Epithelial cell of esophagus (primary cell): ENCODE measurements at regions not wholly inside any gene's neighbourhood (a gene's known extent, or its start where the extent isn't known, plus 50 kb on each side); places are given as distances from the start of the nearest gene placed in this dataset.

Source experiments
- DNase-seq: peaks from one replicate; pipeline ENCODE4 v3.0.0; 2010; ENCODE audit warnings: low read depth
- H3K4me3 ChIP-seq: 2 replicates; pipeline ENCODE4 v1.5.1; 2011; ENCODE audit warnings: mild to moderate bottlenecking, low read length, control low read depth
- TF ChIP-seq, protein P1 (sequence below): IDR thresholded peaks from 2 replicates; pipeline ENCODE4 v1.5.1; 2011; ENCODE audit warnings: low read depth, mild to moderate bottlenecking, low read length, control low read depth, inconsistent platforms; ENCODE audit not compliant: insufficient read depth; ENCODE audit errors: missing control alignments

- TF ChIP-seq, protein P1, sequence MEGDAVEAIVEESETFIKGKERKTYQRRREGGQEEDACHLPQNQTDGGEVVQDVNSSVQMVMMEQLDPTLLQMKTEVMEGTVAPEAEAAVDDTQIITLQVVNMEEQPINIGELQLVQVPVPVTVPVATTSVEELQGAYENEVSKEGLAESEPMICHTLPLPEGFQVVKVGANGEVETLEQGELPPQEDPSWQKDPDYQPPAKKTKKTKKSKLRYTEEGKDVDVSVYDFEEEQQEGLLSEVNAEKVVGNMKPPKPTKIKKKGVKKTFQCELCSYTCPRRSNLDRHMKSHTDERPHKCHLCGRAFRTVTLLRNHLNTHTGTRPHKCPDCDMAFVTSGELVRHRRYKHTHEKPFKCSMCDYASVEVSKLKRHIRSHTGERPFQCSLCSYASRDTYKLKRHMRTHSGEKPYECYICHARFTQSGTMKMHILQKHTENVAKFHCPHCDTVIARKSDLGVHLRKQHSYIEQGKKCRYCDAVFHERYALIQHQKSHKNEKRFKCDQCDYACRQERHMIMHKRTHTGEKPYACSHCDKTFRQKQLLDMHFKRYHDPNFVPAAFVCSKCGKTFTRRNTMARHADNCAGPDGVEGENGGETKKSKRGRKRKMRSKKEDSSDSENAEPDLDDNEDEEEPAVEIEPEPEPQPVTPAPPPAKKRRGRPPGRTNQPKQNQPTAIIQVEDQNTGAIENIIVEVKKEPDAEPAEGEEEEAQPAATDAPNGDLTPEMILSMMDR, result no peak
- H3K4me3 ChIP-seq, result no peak overlapping the region
- DNase-seq, result no peak
Measured at GRCh38 chr7:121480566-121481335, 84.6 kb upstream of the FAM3C start.

DNA sequence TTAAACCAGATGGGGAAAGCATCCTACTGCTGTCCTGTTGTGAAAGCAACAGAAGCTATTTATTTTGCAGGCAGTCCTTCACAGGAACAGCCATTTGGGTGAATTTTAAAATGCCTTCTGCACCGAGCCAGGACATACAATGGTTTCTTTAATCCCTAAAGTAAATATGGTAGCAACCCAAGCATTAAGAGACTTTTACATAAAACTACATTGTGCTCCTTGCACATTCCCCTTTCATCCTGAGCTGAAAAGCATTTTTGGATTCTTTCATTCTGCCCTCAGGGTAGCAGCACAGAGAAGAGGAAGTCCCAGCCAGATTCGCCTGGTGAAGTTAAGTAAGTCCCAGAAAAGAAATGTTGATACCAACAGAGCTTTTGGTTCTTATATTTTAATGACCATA, 84.0 kb upstream of the FAM3C start:
- H3K4me3 ChIP-seq, result no peak overlapping the region
- DNase-seq, result no peak
- TF ChIP-seq, protein P1, result no peak

DNA sequence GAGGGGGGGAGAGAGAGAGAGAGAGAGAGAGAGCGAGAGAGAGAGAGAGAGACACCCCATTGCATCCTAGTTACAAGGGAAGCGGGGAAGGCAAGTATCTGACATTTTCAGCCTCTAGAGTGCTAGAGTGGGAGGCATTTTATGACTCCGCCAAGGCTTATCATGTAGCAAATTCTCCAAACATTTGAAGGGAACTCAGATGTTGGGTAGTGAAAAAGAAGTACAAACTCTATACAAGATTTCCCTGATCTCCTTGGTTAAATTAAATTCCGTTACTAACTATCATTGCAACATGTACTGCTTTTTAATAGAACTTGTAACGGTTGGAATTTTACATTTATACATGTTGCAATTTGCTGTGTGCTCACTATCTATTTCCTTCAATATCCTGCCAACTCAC, 83.4 kb upstream of the FAM3C start:
- H3K4me3 ChIP-seq, result no peak overlapping the region
- DNase-seq, result no peak
- TF ChIP-seq, protein P1, result no peak

DNA sequence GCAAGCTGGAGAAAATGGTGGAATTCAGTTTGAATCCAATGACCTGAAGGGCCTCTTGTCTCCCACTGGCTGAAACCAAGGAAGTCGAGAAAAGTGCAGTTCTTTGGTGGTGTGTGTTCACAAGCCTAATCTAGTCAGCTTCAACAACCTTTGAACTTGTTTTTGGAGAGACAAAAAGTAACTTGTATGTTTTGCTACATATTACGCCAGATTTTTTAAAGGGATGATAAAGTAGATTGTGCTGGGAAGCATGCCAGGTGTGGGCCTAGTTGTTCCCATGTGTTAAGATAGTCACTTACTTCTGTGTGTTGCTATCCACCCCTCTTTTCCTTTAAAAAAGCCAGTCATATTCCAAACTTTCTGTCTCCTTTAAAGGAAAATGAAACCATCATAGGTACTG, 79.7 kb upstream of the FAM3C start:
- no peak overlapping the region for H3K4me3 ChIP-seq
- DNase-seq, result no peak
- TF ChIP-seq, protein P1, result no peak

GRCh38 chr7:121474301-121474673, 78.2 kb upstream of the FAM3C start:
- TF ChIP-seq, protein P1, result no peak
- H3K4me3 ChIP-seq, result no peak overlapping the region
- DNase-seq, result no peak

DNA sequence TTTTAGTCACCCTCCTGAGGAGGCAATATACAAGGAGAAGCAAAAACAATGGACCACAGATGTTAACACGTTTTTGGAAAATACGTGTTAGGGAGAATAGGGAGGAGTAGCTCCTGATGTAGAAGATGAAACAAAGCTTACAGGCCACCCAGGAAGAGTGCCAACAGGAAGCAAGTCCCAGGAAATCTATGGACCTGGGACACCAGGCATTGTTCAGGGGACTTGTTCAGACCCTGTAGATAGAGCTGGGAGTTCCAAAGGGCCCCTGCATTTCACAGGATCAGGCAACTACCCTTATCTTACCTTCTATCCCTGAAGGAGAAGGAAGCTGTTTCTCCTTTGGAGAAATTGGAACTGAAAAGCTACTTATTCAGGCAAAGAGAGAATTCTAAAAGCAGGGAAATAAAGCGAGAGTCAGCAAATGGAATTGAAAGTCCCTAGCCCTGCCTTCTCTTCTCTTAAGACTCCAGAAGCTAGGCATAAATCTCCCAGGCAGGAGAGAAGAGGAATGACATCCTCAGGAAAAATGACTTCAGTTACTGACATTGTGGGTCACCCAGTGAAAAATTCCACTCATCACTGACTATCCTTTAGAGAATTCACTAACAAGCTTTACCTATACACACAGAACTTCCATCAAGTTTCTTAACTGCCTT, 77.7 kb upstream of the FAM3C start:
- no peak for DNase-seq
- TF ChIP-seq, protein P1, result no peak
- no peak overlapping the region for H3K4me3 ChIP-seq

- no peak for DNase-seq
- TF ChIP-seq, protein P1, result no peak
- H3K4me3 ChIP-seq, result no peak overlapping the region
Measured at GRCh38 chr7:121466455-121466854, 70.3 kb upstream of the FAM3C start.
